ENCODE measurements at regions not wholly inside any gene's neighbourhood (a gene's known extent, or its start where the extent isn't known, plus 50 kb on each side); places are given as distances from the start of the nearest gene placed in this dataset.

- TF ChIP-seq CTCF (IDR thresholded peaks at IDR 0.05) (no peak), POLR2AphosphoS5 (IDR thresholded peaks at IDR 0.05; ENCODE audit: insufficient read depth in 1 of 2, low read depth in 1 of 2) (no peak), POLR2A (IDR thresholded peaks at IDR 0.05) (no peak)
These were observed 50.9 kb upstream of the ADRA2C start for GRCh38 chr4:3715061-3715854.
